Breast epithelium (tissue), 4 donors: ENCODE measurements at regions not wholly inside any gene's neighbourhood (a gene's known extent, or its start where the extent isn't known, plus 50 kb on each side); places are given as distances from the start of the nearest gene placed in this dataset.

Experiments
- DNase-seq, 2 donors: peaks; one replicate each; pipeline ENCODE4 v3.0.0-alpha.2; 2019; ENCODE audit warnings: low spot score in 2 of 2
- H3K27ac ChIP-seq, 2 donors: fragments of 200-600 bp; sonication (generic) in 1 of 2; one replicate each; pipeline ENCODE4 v1.5.1; 2016 to 2019; ENCODE audit warnings: mild to moderate bottlenecking in 1 of 2
- H3K27me3 ChIP-seq, 2 donors: fragments of 200-600 bp; sonication (generic) in 1 of 2; one replicate each; pipeline versions ENCODE4 v1.5.1 to v1.6.0; 2017 to 2019; ENCODE audit warnings: control low read depth in 1 of 2, mild to moderate bottlenecking in 1 of 2
- H3K36me3 ChIP-seq: fragments of 200-600 bp; one replicate; pipeline ENCODE4 v1.5.1; 2019
- H3K4me1 ChIP-seq, 2 donors: fragments of 200-600 bp; sonication (generic); one replicate each; pipeline ENCODE4 v1.5.1; 2016 to 2019; ENCODE audit warnings: control low read depth in 1 of 2
- H3K4me3 ChIP-seq, 3 donors: fragments of 200-600 bp; sonication (generic); 1 replicate in 2 of 3; 2 replicates in 1 of 3; pipeline ENCODE4 v1.5.1; 2016 to 2019; ENCODE audit warnings: mild to moderate bottlenecking in 3 of 3, moderate library complexity in 2 of 3
- H3K9me3 ChIP-seq, 2 donors: fragments of 200-600 bp; sonication (generic) in 1 of 2; one replicate each; pipeline ENCODE4 v1.5.1; 2016 to 2019; ENCODE audit warnings: control low read depth in 1 of 2
- POLR2A ChIP-seq: fragments of 450-650 bp; IDR thresholded peaks from one replicate; pipeline ENCODE4 v1.6.1; 2016; ENCODE audit warnings: antibody characterized with exemption, mild to moderate bottlenecking, moderate library complexity
- POLR2AphosphoS5 ChIP-seq, 3 donors: sonication (generic); formaldehyde crosslinking; IDR thresholded peaks; one replicate each; pipeline ENCODE4 v1.6.1; 2017; ENCODE audit warnings: antibody characterized with exemption in 3 of 3
- intact Hi-C: fragments of 100-400 bp; cut with DNase I; formaldehyde crosslinking; loops from one replicate; pipeline ENCODE4 v1.15.1; 2023; ENCODE audit warnings: low total_unique reads
- TF ChIP-seq, protein P1 (sequence below), 3 donors: fragments of 450-650 bp; IDR thresholded peaks; one replicate each; pipeline ENCODE4 v1.5.1; 2016 to 2017; ENCODE audit warnings: antibody characterized with exemption in 3 of 3, mild to moderate bottlenecking in 3 of 3, moderate library complexity in 3 of 3

DNA sequence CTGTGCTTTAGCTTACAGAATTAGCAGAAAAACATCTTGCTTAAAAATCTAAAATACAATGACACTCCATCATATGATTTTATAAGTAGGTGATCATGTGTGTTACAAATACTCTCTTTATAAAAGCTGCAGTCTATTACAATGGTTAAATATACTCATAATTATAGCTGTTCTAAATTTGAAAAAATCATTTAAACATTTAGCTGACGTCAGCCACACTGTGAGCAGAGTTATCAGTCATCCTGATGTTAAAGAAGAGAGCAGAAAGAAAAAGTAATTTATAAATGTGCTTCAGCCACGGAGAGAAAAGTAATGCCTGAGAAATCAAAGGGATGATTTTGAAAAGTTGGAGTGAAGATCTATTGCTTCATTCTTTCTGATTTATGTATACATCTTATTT, 1325.9 kb upstream of the B3GALT2 start:
- Histone ChIP-seq H3K36me3 (no peaks in the 10 kb centered on the region), H3K27me3 (no peaks in the 10 kb centered on the region), H3K4me1 (no peaks in the 10 kb centered on the region), H3K27ac (no peak overlapping the region), H3K4me3 (no peak overlapping the region), H3K9me3 (peaks cover 9 to 14% of the 10 kb centered on the region in 2 donors)
- intact Hi-C loops: no loop called here
- no peak for DNase-seq
- TF ChIP-seq POLR2A (no peak), POLR2AphosphoS5 (IDR thresholded peaks at IDR 0.05) (no peak)
- TF ChIP-seq, protein P1, sequence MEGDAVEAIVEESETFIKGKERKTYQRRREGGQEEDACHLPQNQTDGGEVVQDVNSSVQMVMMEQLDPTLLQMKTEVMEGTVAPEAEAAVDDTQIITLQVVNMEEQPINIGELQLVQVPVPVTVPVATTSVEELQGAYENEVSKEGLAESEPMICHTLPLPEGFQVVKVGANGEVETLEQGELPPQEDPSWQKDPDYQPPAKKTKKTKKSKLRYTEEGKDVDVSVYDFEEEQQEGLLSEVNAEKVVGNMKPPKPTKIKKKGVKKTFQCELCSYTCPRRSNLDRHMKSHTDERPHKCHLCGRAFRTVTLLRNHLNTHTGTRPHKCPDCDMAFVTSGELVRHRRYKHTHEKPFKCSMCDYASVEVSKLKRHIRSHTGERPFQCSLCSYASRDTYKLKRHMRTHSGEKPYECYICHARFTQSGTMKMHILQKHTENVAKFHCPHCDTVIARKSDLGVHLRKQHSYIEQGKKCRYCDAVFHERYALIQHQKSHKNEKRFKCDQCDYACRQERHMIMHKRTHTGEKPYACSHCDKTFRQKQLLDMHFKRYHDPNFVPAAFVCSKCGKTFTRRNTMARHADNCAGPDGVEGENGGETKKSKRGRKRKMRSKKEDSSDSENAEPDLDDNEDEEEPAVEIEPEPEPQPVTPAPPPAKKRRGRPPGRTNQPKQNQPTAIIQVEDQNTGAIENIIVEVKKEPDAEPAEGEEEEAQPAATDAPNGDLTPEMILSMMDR (IDR thresholded peaks at IDR 0.05): no peak

DNA sequence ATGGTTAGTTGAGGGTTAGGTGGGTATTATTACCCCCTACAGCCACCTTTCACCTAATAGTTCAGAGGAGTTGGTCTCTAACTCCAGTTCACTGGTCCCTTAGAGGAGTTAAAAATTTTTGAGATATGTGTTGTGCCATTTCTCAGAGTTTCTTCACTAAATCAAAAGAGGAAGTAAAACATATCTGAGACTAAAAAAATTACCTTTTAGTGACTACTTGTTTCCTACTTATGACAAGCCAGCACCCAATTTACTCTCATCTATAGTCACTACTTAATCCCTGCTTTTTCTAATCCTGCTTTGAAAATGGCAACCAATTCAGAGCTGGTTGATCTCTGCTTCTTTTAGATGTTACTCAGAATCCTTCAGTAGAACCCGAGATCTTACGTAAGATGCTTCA, 1316.8 kb upstream of the B3GALT2 start:
- H3K9me3 ChIP-seq: no peaks in the 10 kb centered on the region
- intact Hi-C loops: no loop called here
- no peaks in the 10 kb centered on the region for H3K36me3 ChIP-seq
- TF ChIP-seq POLR2A (no peak), POLR2AphosphoS5 (IDR thresholded peaks at IDR 0.05) (no peak)
- TF ChIP-seq, protein P1 (IDR thresholded peaks at IDR 0.05): no peak
- DNase-seq: no peak
- no peaks in the 10 kb centered on the region for H3K27me3 ChIP-seq
- no peak overlapping the region for H3K4me3 ChIP-seq
- H3K27ac ChIP-seq: no peak overlapping the region
- H3K4me1 ChIP-seq: no peaks in the 10 kb centered on the region

DNA sequence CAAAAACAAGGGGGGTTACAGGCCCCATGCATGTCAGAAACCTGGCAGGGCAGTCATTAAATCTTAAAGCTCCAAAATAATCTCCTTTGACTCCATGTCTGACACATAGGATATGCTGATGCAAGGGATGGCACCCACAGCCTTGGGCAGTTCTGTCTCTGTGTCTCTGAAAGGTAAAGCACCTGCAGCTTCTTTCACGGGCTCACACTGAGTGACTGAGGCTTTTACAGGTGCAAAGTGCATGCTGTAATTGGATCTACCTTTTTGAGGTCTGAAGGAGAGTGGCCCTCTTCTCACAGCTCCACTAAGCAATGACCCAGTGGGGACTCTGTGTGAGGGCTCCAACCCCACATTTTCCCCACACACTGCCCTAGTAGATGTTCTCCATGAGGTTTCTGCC, 1309.0 kb upstream of the B3GALT2 start:
- DNase-seq: no peak
- Histone ChIP-seq H3K9me3 (no peaks in the 10 kb centered on the region), H3K4me3 (no peak overlapping the region), H3K4me1 (no peaks in the 10 kb centered on the region), H3K36me3 (no peaks in the 10 kb centered on the region), H3K27ac (no peak overlapping the region), H3K27me3 (no peaks in the 10 kb centered on the region)
- no peak for TF ChIP-seq POLR2A
- TF ChIP-seq, protein P1 (IDR thresholded peaks at IDR 0.05): no peak
- no peak for TF ChIP-seq POLR2AphosphoS5 (IDR thresholded peaks at IDR 0.05)
- intact Hi-C loops: no loop called here

DNA sequence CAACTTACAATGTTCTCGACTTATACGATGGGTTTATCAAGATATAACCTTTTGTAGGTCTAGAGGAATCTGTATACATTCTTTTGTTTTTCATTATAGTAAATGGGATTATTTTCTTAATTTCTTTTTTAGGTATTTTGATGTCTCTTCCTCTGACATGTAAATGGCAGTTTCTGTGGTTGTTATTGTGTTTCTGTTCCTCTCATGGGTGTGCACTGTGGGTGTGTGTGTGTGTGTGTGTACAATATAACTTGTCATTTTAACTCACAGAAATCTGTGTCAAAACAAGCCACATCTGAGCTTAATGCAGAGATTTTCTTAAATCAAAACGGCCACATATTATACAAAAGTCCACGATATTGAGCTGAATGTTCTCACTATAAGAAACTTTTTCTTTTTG, 1300.8 kb upstream of the B3GALT2 start:
- no peak for DNase-seq
- Histone ChIP-seq H3K4me3 (no peak overlapping the region), H3K36me3 (no peaks in the 10 kb centered on the region), H3K9me3 (no peaks in the 10 kb centered on the region), H3K4me1 (no peaks in the 10 kb centered on the region), H3K27ac (no peak overlapping the region), H3K27me3 (no peaks in the 10 kb centered on the region)
- intact Hi-C loops: no loop called here
- TF ChIP-seq POLR2A (no peak), POLR2AphosphoS5 (IDR thresholded peaks at IDR 0.05) (no peak)
- TF ChIP-seq, protein P1 (IDR thresholded peaks at IDR 0.05): no peak

DNA sequence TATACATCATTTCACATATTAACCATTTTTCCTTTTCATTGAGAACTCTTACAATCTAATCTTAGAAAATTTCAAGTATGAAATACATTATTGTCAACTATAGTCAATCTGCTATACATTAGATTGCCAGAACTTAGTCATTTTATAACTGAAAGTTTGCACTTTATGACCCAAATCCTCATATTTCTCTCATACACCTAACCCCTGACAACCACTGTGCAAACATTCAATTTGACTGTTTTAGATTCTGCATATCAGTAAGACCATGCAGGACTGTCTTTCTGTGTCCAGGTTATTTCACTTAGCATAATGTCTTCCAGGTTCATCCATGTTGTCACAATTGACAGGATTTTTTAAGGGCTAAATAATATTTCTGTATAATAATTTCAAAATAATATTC, 1299.0 kb upstream of the B3GALT2 start:
- H3K4me3 ChIP-seq: no peak overlapping the region
- TF ChIP-seq POLR2AphosphoS5 (IDR thresholded peaks at IDR 0.05): no peak
- no peak for TF ChIP-seq POLR2A
- TF ChIP-seq, protein P1 (IDR thresholded peaks at IDR 0.05): no peak
- H3K27me3 ChIP-seq: no peaks in the 10 kb centered on the region
- DNase-seq: no peak
- no peaks in the 10 kb centered on the region for H3K9me3 ChIP-seq
- intact Hi-C loops: no loop called here
- H3K36me3 ChIP-seq: no peaks in the 10 kb centered on the region
- H3K4me1 ChIP-seq: no peaks in the 10 kb centered on the region
- no peak overlapping the region for H3K27ac ChIP-seq
